HG03521 (cell line): ENCODE measurements at regions not wholly inside any gene's neighbourhood (a gene's known extent, or its start where the extent isn't known, plus 50 kb on each side); places are given as distances from the start of the nearest gene placed in this dataset.
"Not testable (repeated sequence)": the region's sequence is repeated elsewhere in the genome, so short reads cannot be mapped to it uniquely, and the experiment has no call there.

Experiments used
- ATAC-seq: cut with Tn5 transposase; IDR thresholded peaks from one replicate; pipeline ENCODE4 v1.9.1; 2021; ENCODE audit warnings: mild to moderate bottlenecking, moderate library complexity; ENCODE audit not compliant: unreplicated experiment

DNA sequence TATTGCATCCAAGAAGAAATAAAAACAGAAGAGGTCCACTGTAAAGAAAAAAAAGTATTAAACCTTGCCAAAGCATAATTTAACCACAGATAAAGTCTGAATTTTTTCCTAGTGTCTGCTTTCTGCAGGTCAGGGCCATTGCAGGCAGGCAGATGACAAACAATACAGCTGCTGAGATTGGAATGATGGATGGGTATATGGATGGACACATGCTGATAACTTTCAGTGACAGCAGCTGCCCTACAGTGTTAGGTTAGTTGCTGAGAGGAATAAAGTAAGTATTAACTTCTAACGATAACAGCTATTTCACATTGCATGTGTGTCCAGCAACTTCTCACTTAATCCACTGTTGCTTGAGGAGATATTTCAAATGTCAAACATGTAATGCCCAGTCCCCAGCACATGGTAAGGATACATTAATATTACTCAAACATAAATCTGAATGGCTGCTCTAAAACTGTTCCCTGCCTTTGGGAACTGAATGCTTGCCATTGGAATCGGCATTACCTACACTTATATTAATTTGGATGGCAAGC, 515.3 kb downstream of the RMST start:
- ATAC-seq = no peak

DNA sequence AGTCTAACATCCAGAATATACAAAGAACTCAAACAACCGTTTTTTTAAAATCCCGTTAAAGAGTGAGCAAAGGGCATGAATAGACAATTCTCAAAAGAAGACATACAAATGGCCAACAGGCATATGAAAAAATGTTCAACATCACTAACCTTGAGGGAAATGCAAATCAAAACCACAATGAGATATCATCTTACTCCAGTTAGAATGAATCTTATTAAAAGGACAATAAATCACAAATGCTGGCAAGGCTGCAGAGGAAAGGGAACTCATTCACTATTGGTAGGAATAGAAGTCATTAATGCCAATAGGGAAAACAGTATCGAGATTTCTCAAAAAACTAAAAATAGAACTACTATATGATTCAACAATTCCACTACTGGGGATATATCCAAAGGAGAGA, 520.1 kb downstream of the RMST start:
- ATAC-seq = no peak

DNA sequence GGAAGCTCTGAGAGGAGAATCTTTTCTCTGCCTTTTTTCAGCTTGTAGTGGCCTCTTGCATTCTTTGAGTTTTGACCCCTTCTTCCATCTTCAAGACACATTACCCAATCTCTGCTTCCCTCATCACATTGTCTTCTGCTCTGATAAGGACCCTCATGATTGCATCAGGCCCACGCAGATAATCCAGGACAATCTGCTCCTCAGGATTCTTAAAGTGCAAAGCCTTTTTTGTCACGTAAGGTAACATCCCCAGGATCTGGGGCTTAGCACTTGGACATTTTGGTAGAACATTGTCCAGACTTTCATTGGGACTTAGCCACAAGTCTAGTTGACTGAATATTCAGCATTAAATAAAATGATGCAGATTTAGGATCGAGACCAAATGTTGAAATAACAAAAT, 521.2 kb downstream of the RMST start:
- no peak for ATAC-seq

DNA sequence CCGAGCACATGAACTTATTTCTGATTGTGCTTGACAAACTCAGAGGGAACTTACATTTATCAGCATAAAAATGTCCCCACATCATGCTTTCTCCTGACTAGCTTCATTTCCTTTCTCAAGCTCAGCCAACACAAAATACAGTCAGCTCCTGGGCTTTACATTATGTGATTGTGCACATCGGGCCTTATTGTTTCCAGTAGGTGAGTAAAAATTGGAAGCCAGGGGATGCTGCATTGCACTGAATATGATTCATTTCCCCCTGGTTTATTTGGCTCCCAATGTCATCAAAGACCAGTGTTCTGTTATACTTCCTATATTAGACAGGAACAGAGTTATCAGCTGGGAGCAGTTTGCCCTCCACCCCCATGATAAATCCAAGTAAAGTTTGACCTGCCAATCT, 521.8 kb downstream of the RMST start:
- no peak for ATAC-seq

DNA sequence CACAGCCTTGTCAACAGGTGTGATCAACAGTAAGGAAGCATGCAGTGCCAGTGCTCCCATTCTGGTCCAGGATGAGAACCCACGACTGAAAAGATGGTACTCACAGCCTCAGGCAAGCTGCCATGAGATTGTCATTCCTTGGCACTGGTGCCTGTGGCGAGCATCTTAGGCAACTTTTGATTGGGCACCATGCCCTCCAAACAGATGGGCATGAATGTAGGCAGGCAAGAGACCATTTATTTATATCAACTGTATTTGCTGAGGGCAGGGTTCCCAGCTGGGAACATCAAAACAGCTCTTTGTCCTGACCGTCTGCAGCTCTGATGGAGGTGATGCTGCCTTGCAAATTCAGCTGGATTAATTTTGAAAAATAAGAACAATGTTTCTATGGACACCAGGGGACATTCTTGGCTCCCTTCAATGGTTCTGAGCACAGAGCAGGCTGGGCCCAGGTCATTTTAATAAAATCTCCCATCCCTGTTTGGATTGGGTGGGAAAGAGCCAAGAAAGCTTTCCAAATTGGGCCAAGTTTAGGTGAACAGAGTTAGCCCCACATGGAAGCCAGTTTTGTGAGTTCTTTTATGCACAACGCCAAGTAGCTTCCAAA, 522.5 kb downstream of the RMST start:
- no peak for ATAC-seq

DNA sequence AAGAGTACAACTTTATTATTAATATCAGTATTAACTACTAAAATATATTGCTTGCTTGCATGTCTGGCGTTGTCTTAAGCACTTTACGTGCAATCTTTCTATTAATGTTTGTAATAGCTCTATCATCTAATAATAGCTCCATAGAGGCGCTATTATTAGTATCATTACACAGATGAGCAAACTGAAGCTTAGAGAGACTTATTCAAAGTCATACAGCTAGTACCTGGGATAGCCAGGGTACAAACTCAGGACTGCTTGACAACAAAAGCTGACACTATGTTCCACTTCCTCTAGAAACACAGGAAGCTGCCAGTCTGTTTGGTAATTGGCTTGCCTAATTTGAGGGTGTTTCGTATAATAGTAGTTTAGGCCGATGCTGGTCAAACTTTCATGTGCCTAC, 523.2 kb downstream of the RMST start:
- ATAC-seq = no peak

DNA sequence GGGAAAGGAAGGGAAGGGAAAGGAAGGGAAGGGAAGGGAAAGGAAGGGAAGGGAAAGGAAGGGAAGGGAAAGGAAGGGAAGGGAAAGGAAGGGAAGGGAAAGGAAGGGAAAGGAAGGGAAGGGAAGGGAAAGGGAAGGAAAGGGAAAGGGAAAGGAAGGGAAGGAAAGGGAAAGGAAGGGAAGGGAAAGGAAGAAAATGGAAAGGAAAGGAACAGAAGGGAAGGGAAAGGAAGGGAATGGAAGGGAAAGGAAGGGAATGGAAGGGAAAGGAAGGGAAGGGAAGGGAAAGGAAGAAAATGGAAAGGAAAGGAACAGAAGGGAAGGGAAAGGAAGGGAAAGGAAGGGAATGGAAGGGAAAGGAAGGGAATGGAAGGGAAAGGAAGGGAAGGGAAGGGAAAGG, 526.0 kb downstream of the RMST start:
- ATAC-seq = not testable (repeated sequence)

DNA sequence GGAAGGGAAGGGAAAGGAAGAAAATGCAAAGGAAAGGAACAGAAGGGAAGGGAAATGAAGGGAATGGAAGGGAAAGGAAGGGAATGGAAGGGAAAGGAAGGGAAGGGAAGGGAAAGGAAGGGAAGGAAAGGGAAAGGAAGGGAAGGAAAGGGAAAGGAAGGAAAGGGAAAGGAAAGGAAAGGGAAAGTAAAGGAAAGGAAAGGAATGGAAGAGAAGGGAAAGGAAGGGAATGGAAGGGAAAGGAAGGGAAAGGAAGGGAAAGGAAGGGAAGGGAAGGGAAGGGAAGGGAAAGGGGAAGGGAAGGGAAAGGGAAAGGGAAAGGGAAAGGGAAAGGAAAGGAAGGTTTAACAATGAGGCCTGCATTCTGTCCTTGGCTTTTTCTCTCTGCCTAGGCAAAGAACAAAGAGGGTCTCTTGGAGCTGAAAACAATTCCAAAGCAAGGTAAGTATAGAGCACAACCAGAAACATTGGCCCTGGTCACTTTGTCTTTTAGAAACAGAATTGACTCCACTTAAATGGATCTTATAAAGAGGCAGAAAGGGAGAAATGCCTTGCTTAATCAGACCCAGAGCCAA, 525.9 kb upstream of the TMPO start:
- no peak for ATAC-seq

DNA sequence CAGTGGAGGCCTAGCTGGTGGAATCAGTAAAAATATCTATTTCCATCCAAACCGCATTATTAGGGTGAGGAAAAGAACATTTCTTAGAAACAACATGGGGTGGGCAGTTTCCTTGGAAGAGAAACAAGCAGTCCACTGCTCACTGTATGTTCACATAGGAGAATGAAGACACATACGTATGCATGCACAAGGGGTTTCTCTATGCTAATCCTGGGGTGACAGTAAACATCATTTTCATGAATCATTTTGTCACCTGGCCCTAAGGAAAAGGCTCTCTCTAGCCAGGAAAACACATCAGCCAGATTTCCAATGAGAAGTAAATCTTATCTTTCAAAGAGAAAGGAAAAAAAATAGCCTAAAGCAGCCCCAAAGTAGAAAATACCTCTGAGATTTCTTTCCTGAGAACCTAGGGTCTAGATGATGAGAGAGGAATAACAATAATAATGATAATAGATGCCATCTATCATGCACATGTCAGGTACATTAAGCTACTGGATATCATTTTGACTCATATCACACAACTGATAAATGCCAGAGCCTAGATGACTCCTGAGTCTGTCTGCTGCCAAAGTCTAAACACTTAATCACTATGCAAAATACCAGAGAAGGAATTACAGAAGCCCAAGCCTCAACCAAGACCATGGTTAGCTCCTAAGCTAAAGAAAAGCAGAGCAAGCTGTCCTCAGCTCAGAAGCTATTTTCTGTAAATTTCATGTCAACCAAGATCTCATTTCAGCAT, 520.5 kb upstream of the TMPO start:
- ATAC-seq = no peak

DNA sequence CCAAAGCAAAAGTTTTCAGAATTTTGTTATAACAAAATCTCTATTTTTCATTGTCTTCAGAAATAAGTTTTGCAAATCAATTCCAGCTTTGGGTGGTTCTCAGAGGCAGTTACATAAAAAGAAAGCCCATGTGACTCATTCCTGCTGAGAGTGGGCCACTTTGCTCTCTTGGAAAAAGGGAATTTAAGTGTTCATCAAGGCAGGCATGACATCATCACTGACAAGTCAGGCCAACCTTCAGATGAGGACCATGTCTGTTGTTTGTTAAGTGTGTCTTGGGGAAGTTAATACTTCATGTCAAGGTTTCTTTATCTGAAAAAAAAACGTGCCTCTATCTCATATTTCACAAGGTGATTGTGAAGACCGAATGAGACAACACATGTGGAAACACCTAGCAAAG, 519.8 kb upstream of the TMPO start:
- ATAC-seq = no peak

DNA sequence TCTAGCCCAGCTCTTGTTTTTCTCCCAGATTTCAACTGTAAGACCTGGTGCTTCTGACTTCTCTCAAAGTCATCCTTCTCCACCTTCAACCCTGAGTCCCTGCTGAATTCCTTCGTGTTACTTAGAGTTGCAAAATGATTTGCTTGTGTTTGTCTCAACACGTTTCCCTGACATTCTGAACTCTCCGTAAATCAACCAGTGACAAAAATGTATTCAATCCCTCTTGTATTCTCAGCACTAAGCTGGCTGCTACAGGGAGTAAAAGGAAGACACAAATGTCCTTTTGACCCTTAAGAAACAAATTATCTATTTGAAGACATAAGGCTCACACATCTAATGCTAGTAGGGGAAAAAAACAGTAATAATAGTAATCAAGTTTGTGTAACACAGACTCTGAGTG, 514.0 kb upstream of the TMPO start:
- ATAC-seq = no peak

DNA sequence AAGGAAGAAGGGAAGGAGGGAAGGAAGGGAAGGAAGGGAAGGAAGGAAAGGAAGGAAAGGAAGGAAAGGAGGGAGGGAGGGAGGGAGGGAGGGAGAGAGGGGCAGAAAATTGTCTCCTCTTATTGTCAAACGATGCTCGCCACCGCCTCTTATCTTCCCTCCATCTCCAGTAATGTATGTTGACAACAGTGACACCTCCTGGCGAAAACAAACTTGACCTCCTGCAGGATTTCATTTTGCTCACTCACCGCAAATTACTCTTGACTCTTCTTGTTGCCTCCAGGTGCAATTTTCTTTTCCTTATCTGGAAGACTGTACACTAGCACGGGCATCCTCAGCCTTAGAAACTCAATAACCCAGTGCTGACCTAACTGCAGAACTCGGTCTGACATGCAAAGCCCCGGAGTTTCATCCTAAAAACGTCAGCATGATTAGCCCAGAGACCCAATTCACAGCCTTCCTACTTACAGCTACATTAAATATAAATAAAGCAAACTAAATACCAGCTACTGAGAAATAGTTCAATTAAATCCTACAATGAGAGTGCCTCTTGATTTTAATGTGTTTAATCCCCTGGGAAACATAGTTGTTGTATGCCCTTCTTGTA, 512.4 kb upstream of the TMPO start:
- ATAC-seq = peak; percentile 66

DNA sequence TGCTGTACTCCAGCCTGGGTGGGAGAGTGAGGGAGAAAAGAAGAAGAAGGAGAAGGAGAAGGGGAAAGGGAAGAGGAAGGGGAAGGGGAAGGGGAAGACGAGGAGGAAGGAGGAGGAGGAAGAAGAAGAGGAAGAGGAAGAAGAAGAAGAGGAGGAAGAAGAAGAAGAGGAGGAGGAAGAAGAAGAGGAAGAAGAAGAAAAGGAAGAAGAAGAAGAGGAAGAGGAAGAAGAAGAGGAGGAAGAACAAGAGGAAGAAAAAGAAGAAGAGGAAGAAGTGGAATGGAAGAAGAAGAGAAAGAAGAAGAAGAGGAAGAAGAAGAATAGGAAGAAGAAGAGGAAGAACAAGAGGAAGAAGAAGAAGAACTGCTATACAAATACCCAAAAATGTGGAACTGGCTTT, 507.4 kb upstream of the TMPO start:
- no peak for ATAC-seq

DNA sequence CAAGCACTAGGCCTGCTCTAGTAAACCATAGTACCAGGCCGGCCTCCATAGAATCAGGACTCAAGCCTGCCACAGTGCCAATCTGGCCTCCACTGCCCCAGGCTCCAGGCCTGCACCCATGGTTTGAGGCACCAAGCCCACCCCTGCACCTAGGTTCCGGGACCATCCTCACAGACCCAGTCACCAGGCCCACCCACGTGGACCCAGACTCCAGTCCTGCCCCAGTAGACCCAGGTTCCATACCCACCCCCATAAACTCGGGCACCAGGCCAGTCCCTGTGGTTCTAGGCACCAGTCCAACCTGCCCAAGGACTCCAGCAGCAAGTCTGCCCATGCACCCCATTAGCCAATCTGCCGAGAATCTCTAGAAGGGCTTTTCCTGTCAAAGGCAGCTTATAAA, 501.8 kb upstream of the TMPO start:
- no peak for ATAC-seq

DNA sequence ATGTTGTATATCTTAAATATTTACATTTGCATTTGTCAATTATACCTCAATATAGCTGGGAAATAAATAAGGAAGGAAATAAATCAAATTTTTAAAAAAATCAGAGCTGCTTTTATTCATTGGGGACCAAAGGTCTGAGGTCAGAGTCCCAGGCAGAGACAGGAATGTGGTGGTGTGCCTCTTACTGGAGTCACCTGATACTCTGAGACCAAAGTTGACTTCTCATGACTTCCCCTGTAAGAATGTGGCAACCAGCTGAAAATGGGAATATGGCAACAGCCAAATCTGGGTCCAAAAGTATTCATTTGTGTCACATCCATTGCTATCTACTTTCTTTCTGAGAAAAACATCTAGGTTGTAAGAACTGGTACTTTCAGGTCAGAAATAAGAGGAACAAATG, 496.6 kb upstream of the TMPO start:
- ATAC-seq = no peak

DNA sequence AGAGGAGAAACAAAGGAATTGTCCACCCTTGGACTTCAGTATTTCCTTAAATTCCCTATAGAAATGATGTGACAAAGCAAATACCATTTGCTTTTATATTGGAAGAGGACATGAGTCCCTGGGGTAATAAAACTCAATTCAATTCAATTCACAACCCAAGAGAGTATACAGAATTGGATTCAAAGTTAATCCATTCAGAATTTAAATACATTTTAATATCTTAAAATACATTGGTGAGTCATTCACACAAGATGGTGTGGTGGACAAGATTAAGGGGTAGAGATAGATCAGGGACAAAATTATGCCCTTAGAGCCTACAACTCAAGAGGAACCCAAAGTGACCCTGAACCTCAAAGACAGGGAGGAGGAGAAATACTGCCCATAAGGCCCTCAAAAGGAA, 495.0 kb upstream of the TMPO start:
- no peak for ATAC-seq

DNA sequence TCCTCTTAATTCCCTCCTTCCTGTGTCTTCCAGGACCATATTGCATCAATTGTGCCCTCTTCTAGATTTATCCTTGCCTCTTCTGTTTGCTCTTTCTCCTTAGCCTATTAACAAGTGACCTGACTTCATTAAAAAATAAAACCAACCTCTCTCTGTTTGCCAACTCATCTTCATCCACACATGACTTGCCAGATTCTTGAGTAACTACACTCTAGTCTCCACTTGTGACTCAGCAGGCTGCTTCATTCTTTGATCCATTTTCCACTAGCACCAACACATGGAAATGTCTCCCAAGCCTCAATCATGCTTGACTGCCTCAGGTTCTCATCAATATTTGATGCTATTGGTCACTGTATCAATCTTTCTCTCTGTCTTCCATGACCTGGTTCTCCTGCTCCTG, 492.4 kb upstream of the TMPO start:
- no peak for ATAC-seq

DNA sequence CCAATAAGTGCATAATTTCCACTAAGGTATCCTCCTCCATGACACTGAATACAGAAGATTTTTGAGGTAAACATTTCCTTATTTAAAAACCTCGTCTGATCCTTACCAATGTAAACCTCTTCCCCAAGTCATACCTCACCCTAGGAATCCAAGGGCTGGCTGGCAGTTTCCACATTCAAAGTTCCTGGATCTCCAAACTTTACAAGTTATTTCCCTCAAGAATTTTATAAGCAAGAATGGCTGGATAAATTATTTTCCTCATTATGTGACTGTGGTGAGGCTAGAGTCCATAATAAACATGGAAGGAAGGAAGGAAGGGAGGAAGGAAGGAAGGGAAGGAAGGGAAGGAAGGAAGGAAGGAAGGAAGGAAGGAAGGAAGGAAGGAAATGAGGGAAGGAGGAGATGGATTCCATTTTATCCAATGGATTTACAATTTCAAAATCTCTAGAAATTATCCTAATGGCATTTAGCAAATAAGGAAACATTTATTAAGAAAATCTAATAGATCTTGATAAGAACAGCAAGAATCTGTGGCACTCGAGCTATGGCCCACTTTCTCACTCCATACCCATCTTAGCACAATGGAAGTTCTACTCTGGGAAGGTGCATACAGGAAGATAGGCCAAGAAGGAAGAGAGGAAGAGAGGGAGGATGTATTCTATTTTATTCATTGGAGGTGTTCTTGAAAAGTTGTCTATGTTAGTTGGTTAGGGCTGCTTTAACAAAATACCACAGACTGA, 477.8 kb upstream of the TMPO start:
- no peak for ATAC-seq

DNA sequence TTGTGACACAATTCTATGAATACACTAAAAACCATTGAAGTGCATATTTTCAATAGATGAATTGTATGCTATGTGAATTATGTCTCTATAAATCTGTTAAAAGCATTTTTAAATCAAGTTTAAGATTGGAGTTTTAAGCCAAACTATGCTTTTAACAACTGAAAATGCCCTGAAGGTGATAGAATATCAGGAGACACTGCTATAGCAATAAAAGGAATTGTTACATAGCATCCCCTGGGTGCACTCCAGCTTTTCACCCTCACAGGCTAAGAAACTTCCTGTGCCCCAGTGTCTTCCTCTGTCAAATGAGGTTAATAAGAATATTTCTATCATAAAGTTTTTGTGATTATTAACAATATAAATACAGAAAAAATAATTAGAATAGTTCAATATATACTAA, 472.7 kb upstream of the TMPO start:
- ATAC-seq = no peak

DNA sequence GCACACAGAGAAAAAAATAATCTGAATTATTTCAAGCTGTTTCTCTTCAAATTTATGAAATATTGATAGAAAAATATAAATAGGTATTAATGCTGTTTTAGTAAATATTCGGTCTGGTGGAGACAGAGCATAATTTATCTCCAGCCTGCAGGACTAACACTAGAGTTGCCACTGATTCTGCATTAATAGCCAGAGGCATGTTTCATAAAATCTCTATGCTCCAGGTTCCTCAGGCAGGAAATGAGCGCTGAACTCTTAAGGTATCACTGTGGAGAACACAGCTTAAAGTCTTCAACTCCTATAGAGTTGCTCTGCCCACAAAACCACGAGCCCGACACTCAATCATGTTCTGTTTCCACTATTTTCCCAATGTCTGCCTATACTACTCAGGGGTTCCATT, 470.0 kb upstream of the TMPO start:
- ATAC-seq = no peak

DNA sequence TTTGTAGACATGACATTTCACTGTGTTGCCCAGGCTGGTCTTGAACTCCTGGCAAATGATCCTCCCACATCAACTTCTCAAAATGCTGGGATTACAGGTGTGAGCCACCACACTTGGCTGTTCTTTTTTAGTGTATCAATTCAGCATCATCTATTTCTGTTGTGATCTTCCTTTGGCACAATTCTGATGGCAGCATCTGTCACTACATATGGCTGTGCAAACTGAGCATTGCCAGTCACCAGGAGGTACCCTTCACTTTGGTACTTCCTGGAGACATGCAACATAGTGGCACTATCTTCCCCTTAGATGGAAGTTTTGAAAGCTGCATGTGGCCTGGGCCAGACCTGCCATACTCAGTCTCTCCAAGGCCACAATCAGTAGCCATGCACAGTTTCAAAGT, 467.1 kb upstream of the TMPO start:
- no peak for ATAC-seq
